GM18909 (cell line): ENCODE measurements at regions not wholly inside any gene's neighbourhood (a gene's known extent, or its start where the extent isn't known, plus 50 kb on each side); places are given as distances from the start of the nearest gene placed in this dataset.
"Not testable (repeated sequence)": the region's sequence is repeated elsewhere in the genome, so short reads cannot be mapped to it uniquely, and the experiment has no call there.

Source experiments
- ATAC-seq: cut with Tn5 transposase; IDR thresholded peaks from one replicate; pipeline ENCODE4 v1.9.1; 2021; ENCODE audit warnings: mild to moderate bottlenecking; ENCODE audit not compliant: unreplicated experiment, poor library complexity

DNA sequence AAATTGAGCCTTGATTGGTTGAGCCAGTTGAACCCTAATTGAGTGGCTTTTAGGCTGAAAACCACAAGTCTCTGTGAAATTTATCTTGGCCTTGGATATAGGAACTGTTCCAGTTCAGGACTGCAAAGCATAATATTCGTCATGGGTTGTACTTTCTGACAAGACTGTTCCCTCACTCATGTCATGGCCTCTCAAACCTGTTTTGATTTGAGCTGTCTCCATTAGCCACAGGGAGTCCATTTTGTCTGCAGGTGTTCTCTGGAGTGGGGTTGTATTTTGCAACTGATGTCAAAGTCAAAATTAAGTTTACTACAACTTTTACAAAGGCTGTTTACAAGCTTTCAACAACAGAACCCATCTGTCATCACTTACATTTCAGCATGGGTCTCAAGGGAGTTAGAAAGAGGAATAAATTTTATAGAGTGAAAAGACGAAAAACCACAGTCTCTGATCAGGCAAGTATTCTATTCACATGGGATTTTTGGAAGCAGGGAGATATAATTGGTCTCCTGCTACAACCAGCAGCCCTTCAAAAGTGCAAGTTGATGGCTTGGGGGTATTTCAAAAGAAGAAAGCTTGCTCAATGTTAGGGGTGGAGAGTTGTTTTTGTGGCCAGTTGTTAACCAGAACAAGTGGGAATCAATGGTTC is 1716.3 kb downstream of the C4orf33 start:
- no peak for ATAC-seq

DNA sequence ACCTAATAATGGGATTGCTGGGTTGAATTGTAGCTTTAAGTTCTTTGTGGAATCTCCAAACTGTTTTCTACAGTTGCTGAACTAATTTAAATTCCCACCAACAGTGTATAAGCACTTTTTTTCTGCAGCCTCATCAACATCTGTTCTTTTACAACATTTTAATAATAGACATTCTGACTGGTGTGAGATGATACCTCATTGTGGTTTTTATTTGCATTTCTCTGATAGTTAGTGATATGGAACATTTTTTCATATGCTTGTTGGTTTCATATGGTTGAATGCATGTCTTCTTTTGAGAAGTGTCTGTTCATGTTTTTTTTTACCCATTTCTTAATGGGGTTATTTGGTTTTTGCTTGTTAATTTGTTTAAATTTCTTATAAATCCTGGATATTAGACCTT is 1718.9 kb downstream of the C4orf33 start:
- no peak for ATAC-seq

DNA sequence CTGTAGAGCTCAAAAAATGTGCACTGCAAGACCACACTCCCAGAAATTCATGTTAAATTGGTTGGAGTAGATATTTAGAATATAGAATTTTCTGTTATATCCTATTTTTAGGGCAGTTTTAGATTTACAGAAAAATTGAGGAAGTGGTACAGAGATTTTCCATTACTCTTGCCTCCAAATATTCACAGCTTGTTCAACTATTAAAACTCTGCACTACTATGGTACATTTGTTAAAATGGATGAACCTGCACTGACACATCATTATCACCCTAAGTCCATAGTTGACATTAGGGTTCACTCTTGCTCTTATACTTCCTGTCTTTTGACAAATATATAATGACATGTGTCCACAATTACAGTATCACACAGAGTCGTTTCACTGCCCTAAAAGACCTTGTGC is 1724.5 kb downstream of the C4orf33 start:
- no peak for ATAC-seq

DNA sequence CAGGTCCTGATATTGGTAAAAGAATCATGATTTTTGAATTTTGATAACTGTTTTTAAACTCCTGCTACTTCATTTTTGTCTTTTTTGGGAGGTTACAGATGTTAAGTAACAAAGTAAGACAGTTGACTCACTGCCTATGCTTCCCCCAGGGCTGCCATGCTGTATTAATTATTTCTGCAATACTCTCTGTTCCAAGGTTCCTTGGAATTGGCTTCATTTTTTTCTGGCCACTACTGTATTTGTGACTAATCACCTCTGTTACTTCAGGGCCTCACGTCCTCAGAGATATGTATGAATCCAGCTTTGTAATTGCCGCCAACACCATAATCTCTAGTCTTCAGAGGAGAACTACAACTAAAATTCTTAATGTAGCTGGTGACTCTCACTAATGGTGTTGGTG is 1729.3 kb downstream of the C4orf33 start:
- ATAC-seq: no peak

DNA sequence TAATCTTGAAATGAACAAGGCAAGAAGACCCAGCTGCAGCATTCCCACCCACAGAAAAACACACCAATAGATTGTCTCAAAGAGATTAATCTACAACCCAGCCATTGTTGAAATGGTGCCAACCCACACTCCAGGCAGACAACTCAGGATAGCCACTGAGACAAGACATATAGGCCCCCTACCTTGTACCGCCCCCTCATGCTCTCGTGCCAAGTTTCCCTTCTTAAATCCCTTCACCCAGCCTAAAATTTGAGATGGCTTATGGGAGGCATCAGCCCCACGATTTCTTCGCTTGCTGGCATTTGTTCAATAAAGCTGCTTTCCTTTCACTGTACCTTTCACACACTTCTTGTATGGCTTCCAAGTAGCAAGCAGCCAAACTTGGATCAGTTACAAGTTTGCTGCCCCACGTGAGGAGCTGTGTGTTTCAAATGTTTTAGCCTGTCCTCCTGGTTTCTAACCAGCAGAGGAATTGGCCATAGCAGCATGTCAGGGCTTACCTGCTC is 1754.1 kb downstream of the C4orf33 start:
- ATAC-seq: no peak

DNA sequence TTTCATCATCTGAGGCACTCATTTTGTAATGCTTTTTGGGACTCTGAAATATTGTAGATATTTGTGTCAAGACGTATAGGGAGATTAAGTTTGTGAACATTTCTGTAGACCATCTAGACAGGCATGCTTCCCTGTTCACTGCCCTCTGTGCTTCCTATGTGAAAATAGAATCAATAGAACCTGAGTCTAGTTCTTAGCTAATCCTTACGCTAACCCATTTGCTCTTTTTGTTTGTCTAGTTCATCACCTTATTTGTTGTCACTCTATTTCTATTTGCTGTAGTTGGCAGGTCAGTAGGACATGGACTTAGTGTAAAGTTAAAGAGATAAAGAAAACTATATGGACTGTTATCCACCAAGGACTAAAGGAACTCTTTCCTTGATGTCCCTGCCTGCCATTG is 1755.2 kb downstream of the C4orf33 start:
- no peak for ATAC-seq

DNA sequence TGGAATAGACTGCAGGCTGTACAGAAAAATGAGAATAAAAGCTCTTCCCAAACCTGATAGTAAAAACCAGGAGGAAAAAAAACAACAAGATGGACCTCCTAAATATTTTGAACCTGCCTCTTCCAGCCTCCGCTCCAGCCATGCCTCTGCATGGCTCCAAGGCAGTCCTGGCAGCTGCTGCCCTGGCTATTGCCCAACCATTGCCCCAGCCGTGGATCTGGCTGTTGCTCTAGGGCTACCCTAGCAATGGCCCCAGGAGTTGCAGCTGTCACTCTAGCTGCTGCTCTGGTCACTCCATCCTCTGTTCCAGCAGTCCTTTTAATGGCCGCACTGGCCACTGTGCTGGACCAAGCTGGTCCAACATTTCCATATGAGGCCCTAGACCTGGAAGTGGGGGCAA is 1756.0 kb downstream of the C4orf33 start:
- no peak for ATAC-seq

DNA sequence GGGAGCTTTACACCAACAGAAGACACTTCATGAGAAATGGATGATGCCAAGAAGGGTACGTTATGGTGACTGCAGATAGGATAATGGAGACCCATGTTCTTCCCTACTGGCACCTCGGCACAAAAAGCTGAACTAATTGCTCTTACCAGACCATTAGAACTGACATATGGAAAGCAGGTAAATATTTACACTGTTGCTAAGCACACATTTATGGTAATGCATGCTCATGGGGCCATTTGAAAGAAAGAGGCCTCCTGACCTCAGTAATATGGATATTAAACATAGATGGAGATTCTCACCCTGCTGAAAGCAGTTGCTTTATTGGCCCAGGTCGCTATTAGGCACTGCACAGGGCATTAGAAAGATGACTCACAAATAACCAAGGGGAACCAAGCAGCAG is 1759.6 kb downstream of the C4orf33 start:
- no peak for ATAC-seq

DNA sequence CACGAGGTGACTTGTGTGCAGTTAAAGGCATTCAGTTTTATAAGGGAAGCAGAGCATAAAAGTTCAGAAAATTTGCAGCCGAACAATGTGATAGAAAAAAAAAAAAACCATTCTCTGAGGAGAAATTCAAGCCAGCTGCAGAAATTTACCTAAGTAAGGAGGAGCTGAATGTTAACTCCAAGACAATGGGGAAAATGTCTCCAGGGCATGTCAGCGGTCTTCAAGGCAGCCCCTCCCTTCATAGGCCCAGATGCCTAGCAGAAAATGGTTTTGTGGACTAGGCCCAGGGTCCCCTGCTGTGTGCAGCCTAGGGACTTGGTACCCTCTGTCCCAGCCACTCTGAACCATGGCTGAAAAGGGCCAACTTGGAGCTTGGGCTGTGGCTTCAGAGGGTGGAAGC is 1764.0 kb downstream of the C4orf33 start:
- no peak for ATAC-seq

DNA sequence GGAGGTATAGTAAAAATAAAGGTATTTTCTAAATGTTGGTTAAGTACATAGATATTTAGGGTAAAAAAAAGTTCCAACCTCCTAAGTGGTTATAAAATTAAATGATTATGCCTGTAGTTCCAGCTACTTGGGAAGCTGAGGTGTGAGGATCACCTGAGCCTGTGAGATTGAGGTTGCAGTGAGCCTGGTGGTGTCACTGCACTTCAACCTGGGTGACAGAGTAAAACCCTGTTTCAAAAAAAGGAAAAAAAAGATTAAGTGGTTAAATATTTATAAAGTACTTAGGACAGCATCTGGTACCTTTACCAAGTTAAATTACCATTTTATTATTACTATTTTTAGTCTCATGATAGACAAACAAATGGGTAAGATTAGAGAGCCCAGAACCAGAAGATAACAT is 1801.0 kb downstream of the C4orf33 start:
- no peak for ATAC-seq

DNA sequence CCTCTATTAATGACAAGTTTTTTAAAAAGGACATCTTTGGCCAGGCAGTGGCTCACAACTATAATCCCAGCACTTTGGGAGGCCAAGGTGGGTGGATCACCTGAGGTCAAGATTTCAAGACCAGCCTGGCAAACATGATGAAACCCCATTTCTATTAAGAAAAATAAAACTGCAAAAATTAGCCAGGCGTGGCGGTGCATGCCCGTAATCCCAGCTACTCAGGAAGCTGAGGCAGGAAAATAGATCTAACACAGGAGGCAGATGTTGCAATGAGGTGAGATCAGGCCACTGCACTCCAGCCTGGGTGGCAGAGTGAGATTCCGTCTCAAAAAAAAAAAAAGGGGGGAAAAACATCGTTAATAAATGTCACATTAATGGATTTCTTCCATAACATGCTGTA is 1805.4 kb downstream of the C4orf33 start:
- ATAC-seq: no peak

DNA sequence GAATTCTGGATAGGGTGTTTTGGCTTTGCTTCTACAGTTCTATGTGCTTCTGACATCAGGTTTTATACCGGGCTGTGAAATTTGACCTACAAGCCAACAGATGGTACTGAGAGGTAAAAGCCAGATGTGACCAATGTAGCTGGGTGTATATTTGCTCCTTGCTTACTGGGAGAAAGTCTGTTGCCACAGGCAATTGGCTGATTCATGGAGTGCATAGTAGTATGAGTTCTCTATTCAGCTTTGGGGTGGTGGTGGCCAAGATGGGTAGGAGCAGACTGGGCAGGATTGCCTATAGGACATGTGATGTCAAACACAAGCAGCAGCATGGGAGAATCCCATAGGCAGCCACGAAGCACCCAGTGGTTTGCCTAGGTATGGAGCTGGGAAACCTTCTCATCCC is 1827.0 kb downstream of the C4orf33 start:
- no peak for ATAC-seq

DNA sequence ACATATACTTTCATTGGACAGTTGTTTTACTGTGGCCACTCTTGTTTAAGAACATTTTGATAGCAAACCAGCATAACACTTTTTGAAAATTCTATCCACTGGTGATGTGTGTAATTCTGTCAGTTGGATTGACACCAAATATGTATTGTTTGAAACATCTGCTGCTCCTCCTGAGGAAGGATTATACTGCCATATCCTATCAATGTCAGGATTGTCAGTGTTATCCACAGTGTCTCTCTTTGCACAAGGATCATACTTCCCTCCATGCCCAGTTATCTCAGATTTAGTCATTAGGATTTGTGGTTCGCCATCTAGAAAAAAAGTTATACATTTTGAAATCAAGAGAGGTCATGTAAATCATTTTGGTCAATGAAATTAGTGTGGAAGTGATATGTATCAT is 1859.6 kb downstream of the C4orf33 start:
- no peak for ATAC-seq

DNA sequence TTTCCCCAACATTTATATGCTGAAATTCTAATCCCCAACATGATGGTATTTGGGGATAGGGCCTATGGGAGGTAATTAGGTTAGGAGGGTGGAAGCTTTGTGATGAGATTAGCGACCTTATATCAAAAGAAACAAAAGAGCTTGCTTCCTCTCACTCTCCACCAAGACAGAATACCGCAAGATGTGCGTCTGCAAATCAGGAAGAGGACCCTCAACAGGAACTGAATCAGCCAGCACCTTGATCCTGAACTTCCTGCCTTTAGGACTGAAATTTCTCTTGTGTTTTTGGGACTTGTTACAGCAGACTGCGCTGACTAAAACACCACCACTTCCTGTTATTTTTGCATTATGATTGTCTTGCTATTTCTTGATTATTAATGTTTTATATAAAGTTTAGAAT is 1889.4 kb downstream of the C4orf33 start:
- ATAC-seq: no peak

DNA sequence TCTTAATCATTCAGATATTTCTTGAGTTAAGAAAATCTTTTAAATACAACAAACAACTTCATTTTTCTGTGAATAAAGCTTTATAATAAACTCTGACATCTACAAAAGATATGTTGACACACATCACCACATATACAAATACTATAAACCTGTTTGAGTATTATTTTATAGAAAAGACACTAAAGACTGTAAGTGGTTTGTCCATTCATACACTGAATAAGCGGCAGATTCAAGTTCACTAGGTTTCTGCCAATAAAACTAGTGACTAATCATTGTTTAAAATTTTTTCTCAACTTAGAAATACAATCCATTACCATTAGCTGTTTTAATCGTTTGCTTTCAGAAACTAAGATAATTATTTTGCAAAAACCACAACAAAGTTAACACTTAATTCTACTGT is 1900.0 kb downstream of the C4orf33 start:
- ATAC-seq: no peak

DNA sequence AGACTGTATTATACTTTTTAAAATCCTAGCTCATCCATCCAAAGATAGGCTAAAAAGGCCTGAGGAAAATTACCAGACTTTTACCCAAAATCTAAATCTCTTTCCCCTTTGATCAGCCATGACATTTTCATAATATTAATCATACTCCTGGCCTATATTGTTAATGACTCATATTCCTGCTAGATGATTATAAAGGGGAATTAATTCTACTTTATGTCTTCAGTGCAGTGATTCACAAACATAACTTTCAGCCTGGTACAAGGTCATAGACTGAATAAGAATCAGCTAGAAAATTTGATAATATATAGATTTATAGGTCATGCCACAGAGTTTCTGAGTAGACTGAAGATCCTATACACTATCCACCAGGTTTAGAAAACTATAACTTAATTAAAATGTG is 1905.4 kb downstream of the C4orf33 start:
- no peak for ATAC-seq

DNA sequence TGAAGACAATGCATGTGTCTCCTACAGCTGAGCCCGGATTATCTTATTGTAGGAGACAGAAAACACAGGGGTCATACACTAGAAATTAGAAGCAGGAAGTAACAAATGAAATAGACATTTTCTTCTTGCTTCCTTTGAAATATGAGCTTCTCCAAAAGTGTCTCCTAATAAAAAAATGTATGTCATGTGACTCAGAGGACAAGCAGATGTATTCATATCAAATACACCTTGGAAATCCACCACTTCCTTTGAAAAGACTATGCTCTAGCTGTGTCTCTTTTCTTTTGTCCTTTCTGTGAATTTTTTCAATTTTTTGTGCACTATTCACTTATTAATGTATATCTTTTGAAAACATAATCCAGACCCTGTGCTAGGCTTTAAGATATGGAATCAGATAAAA is 1906.2 kb downstream of the C4orf33 start:
- no peak for ATAC-seq

DNA sequence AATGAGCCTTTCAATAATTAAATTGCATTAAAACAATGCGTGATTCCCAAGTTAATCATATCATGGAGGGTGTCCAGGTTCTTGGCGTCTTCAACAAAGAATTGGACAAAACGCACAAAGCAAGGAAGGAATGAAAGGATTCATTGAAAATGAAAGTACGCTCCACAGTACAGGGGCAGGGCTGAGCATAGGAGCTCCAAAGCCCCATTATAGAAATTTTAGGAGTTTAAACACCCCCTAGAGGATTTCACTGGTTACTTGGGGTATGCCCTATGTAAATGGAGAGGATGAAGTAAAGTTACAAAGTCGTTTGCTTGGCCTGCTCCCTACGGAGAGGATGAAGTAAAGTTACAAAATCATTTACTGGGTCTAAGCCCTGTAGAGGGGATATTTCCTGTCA is 1910.4 kb downstream of the C4orf33 start:
- no peak for ATAC-seq

DNA sequence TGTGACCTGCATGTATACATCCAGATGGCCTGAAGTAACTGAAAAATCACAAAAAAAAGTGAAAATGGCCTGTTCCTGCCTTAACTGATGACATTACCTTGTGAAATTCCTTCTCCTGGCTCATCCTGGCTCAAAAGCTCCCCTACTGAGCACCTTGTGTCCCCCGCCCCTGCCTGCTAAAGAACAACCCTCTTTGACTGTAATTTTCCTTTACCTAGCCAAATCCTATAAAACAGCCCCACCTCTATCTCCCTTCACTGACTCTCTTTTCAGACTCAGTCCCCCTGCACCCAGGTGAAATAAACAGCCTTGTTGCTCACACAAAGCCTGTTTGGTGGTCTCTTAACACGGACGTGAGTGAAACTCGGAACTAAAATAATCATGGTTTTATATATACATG is 1916.0 kb downstream of the C4orf33 start:
- not testable (repeated sequence) for ATAC-seq

DNA sequence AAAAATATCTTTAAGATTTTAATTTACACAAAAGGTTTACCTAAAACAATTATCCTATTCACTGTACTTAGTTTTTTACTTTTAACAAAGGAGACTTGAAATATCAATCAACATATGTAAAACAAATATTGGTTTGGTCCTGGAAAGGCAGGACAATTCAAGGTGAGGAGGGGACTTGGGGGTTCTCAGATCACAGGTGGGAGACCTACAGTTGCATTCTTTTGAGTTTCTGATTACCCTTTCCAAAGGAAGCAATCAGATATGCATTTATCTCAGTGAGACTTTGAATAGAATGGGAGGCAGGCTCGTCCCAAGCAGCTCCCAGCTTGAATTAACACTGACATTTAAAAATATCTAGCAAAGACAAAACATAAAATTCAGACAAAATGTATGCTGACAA is 1917.3 kb downstream of the C4orf33 start:
- no peak for ATAC-seq

DNA sequence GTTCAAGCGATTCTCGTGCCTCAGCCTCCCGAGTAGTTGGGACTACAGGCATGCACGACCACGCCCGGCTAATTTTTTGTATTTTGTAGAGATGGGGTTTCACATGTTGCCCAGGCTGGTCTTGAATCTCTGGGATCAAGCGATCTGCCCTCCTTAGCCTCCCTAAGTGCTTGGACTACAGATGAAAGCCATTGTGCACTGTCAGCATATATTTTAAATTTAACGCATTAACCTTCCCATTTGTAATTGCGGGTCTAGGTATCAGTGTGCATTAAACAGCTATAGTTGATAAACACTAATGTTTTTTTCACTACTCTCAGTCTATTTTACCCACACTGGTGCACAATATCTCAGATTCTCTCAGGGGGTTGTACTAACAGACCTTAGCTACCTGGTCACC is 1930.8 kb downstream of the C4orf33 start:
- no peak for ATAC-seq

DNA sequence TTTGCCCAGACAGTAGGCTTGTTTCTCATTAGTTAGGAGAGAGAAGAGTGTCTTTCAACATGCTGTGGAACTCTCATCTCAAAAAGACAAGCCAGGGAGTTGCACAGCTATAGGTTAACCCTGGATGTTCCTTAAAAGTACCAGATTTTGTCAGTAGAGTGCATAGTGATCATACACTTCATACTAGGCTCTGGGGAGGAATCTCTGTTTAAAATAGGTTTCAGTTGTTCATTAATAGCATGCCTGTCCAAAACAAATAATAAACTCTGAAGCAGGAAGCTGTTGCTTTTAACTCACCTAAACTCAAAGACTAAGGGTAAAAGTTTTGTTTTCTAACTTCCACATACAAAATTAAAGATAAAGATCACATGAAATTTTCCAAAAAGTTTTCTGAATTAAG is 1948.4 kb downstream of the C4orf33 start:
- ATAC-seq: no peak

DNA sequence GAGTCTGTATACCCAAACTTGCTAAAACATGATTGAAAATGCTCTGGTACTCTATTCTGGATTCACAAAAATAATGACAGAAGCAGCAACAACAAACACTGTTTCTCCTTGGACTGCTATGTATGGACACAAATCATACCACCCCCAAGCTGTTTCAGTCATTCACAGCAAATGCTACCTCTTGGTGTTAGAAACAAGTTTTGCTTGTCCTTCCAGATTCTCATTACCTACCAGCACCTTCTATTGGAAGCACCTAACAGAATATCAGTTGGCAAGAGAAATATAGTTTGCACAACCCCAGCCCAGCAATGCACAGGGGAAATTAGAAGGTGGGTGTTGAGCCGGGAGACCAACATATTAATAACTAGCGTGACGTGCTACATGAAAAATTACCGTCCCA is 1950.9 kb downstream of the C4orf33 start:
- no peak for ATAC-seq
